NCI-H2171 treated with DMSO at 0.1 percent for 48 hours (cell line): ENCODE measurements at regions not wholly inside any gene's neighbourhood (a gene's known extent, or its start where the extent isn't known, plus 50 kb on each side); places are given as distances from the start of the nearest gene placed in this dataset.
A peak's percentile ranks its signal among the peaks of the same experiment; 100 is the strongest.

Source experiments
- DNase-seq: peaks from one replicate; lab custom pipeline; 2025; lab: John Stamatoyannopoulos, UW

GRCh38 chr9:17018540-17019196 is 116.2 kb upstream of the CNTLN start:
- DNase-seq = no peak

GRCh38 chr9:17017931-17018491 is 116.8 kb upstream of the CNTLN start:
- no peak for DNase-seq

- DNase-seq = no peak
Observed at GRCh38 chr9:17013891-17014290, 120.9 kb upstream of the CNTLN start.

GRCh38 chr9:17013010-17013409 is 121.8 kb upstream of the CNTLN start:
- DNase-seq = no peak

- no peak for DNase-seq
Observed at GRCh38 chr9:17011880-17012279, 123.0 kb upstream of the CNTLN start.

- no peak for DNase-seq
Observed at GRCh38 chr9:17009071-17009470, 125.8 kb upstream of the CNTLN start.

GRCh38 chr9:17005056-17005823 is 129.6 kb upstream of the CNTLN start:
- DNase-seq = peak; percentile 77

GRCh38 chr9:17004500-17004899 is 130.3 kb upstream of the CNTLN start:
- DNase-seq = no peak

- no peak for DNase-seq
Observed at GRCh38 chr9:17003576-17004240, 131.1 kb upstream of the CNTLN start.

GRCh38 chr9:16996901-16997491 is 126.5 kb upstream of the BNC2 start:
- DNase-seq = no peak

- DNase-seq = no peak
Observed at GRCh38 chr9:16992138-16992537, 121.7 kb upstream of the BNC2 start.

- no peak for DNase-seq
Observed at GRCh38 chr9:16987026-16987425, 116.6 kb upstream of the BNC2 start.

- DNase-seq = no peak
Observed at GRCh38 chr9:16986556-16986955, 116.1 kb upstream of the BNC2 start.

GRCh38 chr9:16985559-16986348 is 115.3 kb upstream of the BNC2 start:
- DNase-seq = no peak

- no peak for DNase-seq
Observed at GRCh38 chr9:16982780-16983310, 112.4 kb upstream of the BNC2 start.

GRCh38 chr9:16976427-16976826 is 106.0 kb upstream of the BNC2 start:
- no peak for DNase-seq

GRCh38 chr9:16974436-16974835 is 104.0 kb upstream of the BNC2 start:
- no peak for DNase-seq

GRCh38 chr9:16970321-16970720 is 99.9 kb upstream of the BNC2 start:
- DNase-seq = no peak

- DNase-seq = no peak
Observed at GRCh38 chr9:16964228-16964627, 93.8 kb upstream of the BNC2 start.

- DNase-seq = no peak
Observed at GRCh38 chr9:16960084-16960483, 89.6 kb upstream of the BNC2 start.

GRCh38 chr9:16959391-16959790 is 88.9 kb upstream of the BNC2 start:
- no peak for DNase-seq
